WTC11 (cell line): ENCODE measurements at regions not wholly inside any gene's neighbourhood (a gene's known extent, or its start where the extent isn't known, plus 50 kb on each side); places are given as distances from the start of the nearest gene placed in this dataset.

Experiments
- ATAC-seq: fragments of 200-7000 bp; cut with Tn5 transposase; 2 replicates; pipeline ENCODE4 v1.10.0; 2021; ENCODE audit warnings: mild to moderate bottlenecking, moderate library complexity
- CTCF ChIA-PET: fragments of 300-600 bp; sonication (Branson Sonifier 250); formaldehyde crosslinking; loops from one replicate; lab custom pipeline; 2021; ENCODE audit warnings: antibody characterized with exemption; lab: Charles Lee
- POLR2A ChIA-PET: fragments of 350-600 bp; sonication (Branson Sonifier 250); formaldehyde crosslinking; loops from one replicate; lab custom pipeline; 2021; ENCODE audit warnings: antibody characterized with exemption; lab: Charles Lee
- DNase-seq: peaks from one replicate; pipeline ENCODE4 v3.0.0; 2021; ENCODE audit warnings: low spot score
- H3K27ac Mint-ChIP-seq: 2 replicates; pipeline ENCODE4 v1.8.0; 2021; ENCODE audit warnings: mixed read lengths
- H3K27me3 Mint-ChIP-seq: 2 replicates; pipeline ENCODE4 v1.8.0; 2021; ENCODE audit warnings: low read depth, mild to moderate bottlenecking, moderate library complexity, mixed read lengths
- H3K36me3 Mint-ChIP-seq: 2 replicates; pipeline ENCODE4 v1.8.0; 2021; ENCODE audit warnings: mixed read lengths
- H3K4me1 Mint-ChIP-seq: 2 replicates; pipeline ENCODE4 v1.8.0; 2022; ENCODE audit warnings: mixed read lengths
- H3K4me3 Mint-ChIP-seq: 2 replicates; pipeline ENCODE4 v1.8.0; 2021; ENCODE audit warnings: mild to moderate bottlenecking, moderate library complexity, mixed read lengths
- H3K9me3 Mint-ChIP-seq: 2 replicates; pipeline ENCODE4 v1.8.0; 2021; ENCODE audit warnings: mixed read lengths
- AFF4 ChIP-seq: sonication (generic); formaldehyde crosslinking; IDR thresholded peaks from 2 replicates; pipeline ENCODE4 v1.8.1; 2023; ENCODE audit warnings: mild to moderate bottlenecking, missing genetic modification reagents, borderline replicate concordance
- ARID4B ChIP-seq: sonication (generic); formaldehyde crosslinking; IDR thresholded peaks from 2 replicates; pipeline ENCODE4 v1.8.0; 2023; ENCODE audit warnings: missing genetic modification reagents, mild to moderate bottlenecking, borderline replicate concordance
- ATF3 ChIP-seq: sonication (generic); formaldehyde crosslinking; conservative IDR thresholded peaks from 2 replicates; pipeline ENCODE4 v1.8.1; 2022; ENCODE audit warnings: mild to moderate bottlenecking, missing genetic modification reagents
- ATF6 ChIP-seq: sonication (generic); formaldehyde crosslinking; IDR thresholded peaks from 2 replicates; pipeline ENCODE4 v1.8.1; 2023; ENCODE audit warnings: mild to moderate bottlenecking, missing genetic modification reagents
- CREB1 ChIP-seq: sonication (generic); formaldehyde crosslinking; IDR thresholded peaks from 2 replicates; pipeline ENCODE4 v1.8.0; 2023; ENCODE audit warnings: mild to moderate bottlenecking, missing genetic modification reagents
- ELF4 ChIP-seq: sonication (generic); formaldehyde crosslinking; IDR thresholded peaks from 2 replicates; pipeline ENCODE4 v1.8.1; 2022; ENCODE audit warnings: low read depth, mild to moderate bottlenecking, moderate library complexity, missing genetic modification reagents
- IRF1 ChIP-seq: sonication (generic); formaldehyde crosslinking; IDR thresholded peaks from 2 replicates; pipeline ENCODE4 v1.8.0; 2023; ENCODE audit warnings: missing genetic modification reagents
- IRF2 ChIP-seq: sonication (generic); formaldehyde crosslinking; IDR thresholded peaks from 2 replicates; pipeline ENCODE4 v1.8.0; 2022; ENCODE audit warnings: low read depth, missing genetic modification reagents, borderline replicate concordance
- MYBL2 ChIP-seq: sonication (generic); formaldehyde crosslinking; IDR thresholded peaks from 2 replicates; pipeline ENCODE4 v1.8.1; 2023; ENCODE audit warnings: mild to moderate bottlenecking, moderate library complexity, missing genetic modification reagents
- SMAD4 ChIP-seq: sonication (generic); formaldehyde crosslinking; IDR thresholded peaks from 2 replicates; pipeline ENCODE4 v1.8.0; 2022; ENCODE audit warnings: mild to moderate bottlenecking, missing genetic modification reagents
- TEAD1 ChIP-seq: sonication (generic); formaldehyde crosslinking; IDR thresholded peaks from 2 replicates; pipeline ENCODE4 v1.8.0; 2022; ENCODE audit warnings: mild to moderate bottlenecking, missing genetic modification reagents
- TP53 ChIP-seq: sonication (generic); formaldehyde crosslinking; IDR thresholded peaks from 2 replicates; pipeline ENCODE4 v1.8.1; 2023; ENCODE audit warnings: mild to moderate bottlenecking, missing genetic modification reagents
- ZBTB43 ChIP-seq: sonication (generic); formaldehyde crosslinking; IDR thresholded peaks from 2 replicates; pipeline ENCODE4 v1.8.1; 2023; ENCODE audit warnings: mild to moderate bottlenecking, missing genetic modification reagents
- ZMAT4 ChIP-seq: fragments of 250-450 bp; sonication (Bioruptor Pico); IDR thresholded peaks from 2 replicates; pipeline ENCODE4 v1.9.0; 2021; ENCODE audit warnings: mild to moderate bottlenecking
- ZNF532 ChIP-seq: fragments of 250-450 bp; sonication (Bioruptor Pico); IDR thresholded peaks from 2 replicates; pipeline ENCODE4 v1.9.0; 2021; ENCODE audit warnings: mild to moderate bottlenecking, borderline replicate concordance

GRCh38 chr5:60489856-60490255 lies 210.1 kb downstream of the DEPDC1B start (continued):
- TF ChIP-seq TEAD1 (CRISPR knock-in tag) (no peak), ZBTB43 (CRISPR knock-in tag) (no peak), ATF6 (CRISPR knock-in tag) (no peak), ARID4B (CRISPR knock-in tag) (no peak), ELF4 (CRISPR knock-in tag) (no peak)
- TF ChIP-seq, all 79 proteins: peak for 0

GRCh38 chr5:60489377-60489776 lies 210.6 kb downstream of the DEPDC1B start:
- CTCF ChIA-PET: no interaction called here

More at GRCh38 chr5:60489377-60489776, 210.6 kb downstream of the DEPDC1B start:
- no peak for TF ChIP-seq ZNF532 (CRISPR knock-in tag)
- TF ChIP-seq CREB1 (CRISPR knock-in tag): no peak
- TF ChIP-seq TP53 (CRISPR knock-in tag): no peak
- TF ChIP-seq AFF4 (CRISPR knock-in tag): no peak
- TF ChIP-seq IRF2: no peak
- TF ChIP-seq IRF1 (CRISPR knock-in tag): no peak
- TF ChIP-seq MYBL2 (CRISPR knock-in tag): no peak
- no peak for TF ChIP-seq ATF3
- TF ChIP-seq SMAD4: no peak
- no peak for TF ChIP-seq ZMAT4
- no peaks in the 10 kb centered on the region for H3K36me3 Mint-ChIP-seq
- H3K9me3 Mint-ChIP-seq: no peaks in the 10 kb centered on the region
- no peaks in the 10 kb centered on the region for H3K27me3 Mint-ChIP-seq
- ATAC-seq (no peak), DNase-seq (no peak)
- POLR2A ChIA-PET: no interaction called here
- peaks cover 10% of the 10 kb centered on the region for H3K4me1 Mint-ChIP-seq
- no peak overlapping the region for H3K27ac Mint-ChIP-seq
- H3K4me3 Mint-ChIP-seq: no peak overlapping the region
